Neuronal stem cell (in vitro differentiated cells): ENCODE measurements at regions not wholly inside any gene's neighbourhood (a gene's known extent, or its start where the extent isn't known, plus 50 kb on each side); places are given as distances from the start of the nearest gene placed in this dataset.

Experiments
- DNase-seq: peaks from one replicate; pipeline ENCODE4 v3.0.0-alpha.2; 2013; ENCODE audit warnings: low spot score
- H2AFZ ChIP-seq: one replicate; pipeline ENCODE4 v1.6.1; 2013; ENCODE audit warnings: mild to moderate bottlenecking, low read length, inconsistent platforms
- H2AK5ac ChIP-seq: 2 replicates; pipeline ENCODE4 v1.6.1; 2013; ENCODE audit warnings: low read depth, mild to moderate bottlenecking, inconsistent platforms, low read length, moderate library complexity, mixed read lengths
- H2BK120ac ChIP-seq: 2 replicates; pipeline ENCODE4 v1.6.1; 2013; ENCODE audit warnings: low read depth, mild to moderate bottlenecking, inconsistent platforms, low read length, moderate library complexity, mixed read lengths
- H2BK12ac ChIP-seq: one replicate; pipeline ENCODE4 v1.6.1; 2013; ENCODE audit warnings: low read length, inconsistent platforms
- H2BK15ac ChIP-seq: 2 replicates; pipeline ENCODE4 v1.6.1; 2013; ENCODE audit warnings: mild to moderate bottlenecking, low read length, inconsistent platforms, mixed read lengths
- H2BK5ac ChIP-seq: one replicate; pipeline ENCODE4 v1.6.1; 2013; ENCODE audit warnings: inconsistent platforms, mild to moderate bottlenecking, low read length, moderate library complexity
- H3K14ac ChIP-seq: one replicate; pipeline ENCODE4 v1.6.1; 2013; ENCODE audit warnings: low read length, inconsistent platforms
- H3K18ac ChIP-seq: 2 replicates; pipeline ENCODE4 v1.6.1; 2013; ENCODE audit warnings: low read length, inconsistent platforms
- H3K23ac ChIP-seq: 2 replicates; pipeline ENCODE4 v1.6.1; 2013; ENCODE audit warnings: low read depth, mild to moderate bottlenecking, mixed read lengths, low read length, inconsistent platforms; ENCODE audit not compliant: poor library complexity
- H3K27ac ChIP-seq: replicated peaks from 3 replicates; pipeline ENCODE4 v1.5.1; 2013; ENCODE audit warnings: low read length, inconsistent platforms
- H3K27me3 ChIP-seq, 3 experiments: 2 replicates each; pipeline ENCODE4 v1.6.1; 2013; ENCODE audit warnings: low read length in 3 of 3, mild to moderate bottlenecking in 2 of 3, inconsistent platforms in 1 of 3, low read depth in 1 of 3, mixed read lengths in 1 of 3, moderate library complexity in 1 of 3; ENCODE audit not compliant: control insufficient read depth in 3 of 3, insufficient read depth in 3 of 3
- H3K36me3 ChIP-seq, 2 donors: replicated peaks in 1 of 2; 2 replicates each; pipeline ENCODE4 v1.6.1; 2013; ENCODE audit warnings: low read length in 2 of 2; ENCODE audit not compliant: control insufficient read depth in 2 of 2, insufficient read depth in 2 of 2
- H3K4ac ChIP-seq: 2 replicates; pipeline ENCODE4 v1.6.1; 2013; ENCODE audit warnings: inconsistent platforms, mild to moderate bottlenecking, low read length, moderate library complexity
- H3K4me1 ChIP-seq, 2 donors: 1 replicate in 1 of 2; 2 replicates in 1 of 2; pipeline ENCODE4 v1.6.1; 2013; ENCODE audit warnings: low read length in 2 of 2, low read depth in 1 of 2; ENCODE audit not compliant: control insufficient read depth in 2 of 2, insufficient read depth in 1 of 2
- H3K4me2 ChIP-seq: one replicate; pipeline ENCODE4 v1.6.1; 2013; ENCODE audit warnings: mild to moderate bottlenecking, low read length, inconsistent platforms; ENCODE audit not compliant: insufficient read depth, poor library complexity, severe bottlenecking
- H3K4me3 ChIP-seq, 2 donors: 2 replicates each; pipeline ENCODE4 v1.5.1; 2013; ENCODE audit warnings: low read length in 2 of 2, mild to moderate bottlenecking in 2 of 2, inconsistent platforms in 1 of 2, moderate library complexity in 1 of 2
- H3K79me1 ChIP-seq: one replicate; pipeline ENCODE4 v1.6.1; 2013; ENCODE audit warnings: low read depth, mild to moderate bottlenecking, inconsistent platforms, low read length, moderate library complexity
- H3K9ac ChIP-seq: one replicate; pipeline ENCODE4 v1.6.1; 2013; ENCODE audit warnings: mild to moderate bottlenecking, low read depth, low read length, inconsistent platforms; ENCODE audit not compliant: poor library complexity
- H3K9me3 ChIP-seq, 2 donors: replicated peaks in 1 of 2; 2 replicates each; pipeline versions ENCODE3 to v1.6.1; 2013; ENCODE audit warnings: low read length in 2 of 2, mild to moderate bottlenecking in 2 of 2, inconsistent platforms in 1 of 2, low read depth in 1 of 2, mixed read lengths in 1 of 2, moderate library complexity in 1 of 2; ENCODE audit not compliant: control insufficient read depth in 2 of 2, insufficient read depth in 1 of 2
- H4K8ac ChIP-seq: one replicate; pipeline ENCODE4 v1.6.1; 2013; ENCODE audit warnings: low read depth, mild to moderate bottlenecking, inconsistent platforms, low read length, moderate library complexity
- H4K91ac ChIP-seq: one replicate; pipeline ENCODE4 v1.6.1; 2013; ENCODE audit warnings: low read length, low read depth, mild to moderate bottlenecking, inconsistent platforms; ENCODE audit not compliant: poor library complexity
- WGBS, 2 donors: extraction: QIAGEN DNeasy Blood & Tissue Kit; methylation state at CpG; one replicate each; pipeline ENCODE4 v1.1.7; 2013; ENCODE audit warnings: missing lambda C conversion rate in 2 of 2, mixed read lengths in 1 of 2; ENCODE audit not compliant: insufficient read length in 2 of 2, insufficient replicate concordance in 1 of 2; ENCODE audit errors: extremely low coverage in 2 of 2; 5-methylcytosine and 5-hydroxymethylcytosine counted together

GRCh38 chr4:112073181-112073580, 72.1 kb upstream of the FAM241A start:
- no peak overlapping the region for H2AFZ ChIP-seq
- no peak overlapping the region for H2BK12ac ChIP-seq
- H3K27ac ChIP-seq = no peak overlapping the region
- no peaks in the 10 kb centered on the region for H3K36me3 ChIP-seq
- H3K4ac ChIP-seq = no peak overlapping the region
- no peak overlapping the region for H2AK5ac ChIP-seq
- H2BK5ac ChIP-seq = no peak overlapping the region
- H2BK120ac ChIP-seq = no peak overlapping the region
- H3K9me3 ChIP-seq = no peaks in the 10 kb centered on the region
- no peaks in the 10 kb centered on the region for H3K27me3 ChIP-seq
- H3K4me3 ChIP-seq = no peak overlapping the region
- no peaks in the 10 kb centered on the region for H3K4me1 ChIP-seq
- no peak overlapping the region for H3K18ac ChIP-seq
- no peak overlapping the region for H3K14ac ChIP-seq
- no peak overlapping the region for H2BK15ac ChIP-seq
- DNase-seq = no peak
- no peaks in the 10 kb centered on the region for H3K79me1 ChIP-seq
- no peak overlapping the region for H4K8ac ChIP-seq
- H3K9ac ChIP-seq = no peak overlapping the region
- H3K23ac ChIP-seq = no peak overlapping the region
- no peak overlapping the region for H3K4me2 ChIP-seq
- no peak overlapping the region for H4K91ac ChIP-seq
- no CpG with 5 or more reads among the region's 6 CpGs for WGBS, 2 donors

DNA sequence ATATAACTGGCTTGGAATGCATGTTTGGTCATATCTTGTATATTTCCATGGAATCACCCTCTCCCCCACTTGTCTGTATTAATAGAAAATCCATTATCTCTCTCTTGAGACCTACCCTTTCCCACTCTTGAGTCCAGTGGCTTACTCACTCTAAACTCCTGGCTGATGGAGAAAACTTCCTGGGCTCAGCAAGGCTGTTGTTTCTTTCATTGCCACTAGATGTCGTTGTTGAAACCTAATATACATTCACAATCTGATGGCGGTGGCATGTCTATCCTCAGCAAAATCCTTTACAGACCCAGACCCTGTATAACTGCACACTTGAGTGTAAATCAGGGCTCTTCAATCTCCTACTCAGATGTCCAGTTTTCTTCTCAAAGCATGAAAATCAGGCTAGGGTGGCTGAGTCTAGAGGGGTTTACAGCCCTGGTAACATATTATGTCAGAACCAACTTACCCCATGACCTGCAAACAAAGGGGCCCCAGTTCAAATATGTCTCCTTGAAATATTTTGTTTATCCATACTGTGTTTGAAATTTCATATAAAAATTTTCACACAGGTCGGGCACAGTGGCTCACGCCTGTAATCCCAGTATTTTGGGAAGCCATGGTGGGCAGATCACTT, 70.0 kb upstream of the FAM241A start:
- DNase-seq = peak; percentile 32
- H2AK5ac ChIP-seq = no peak overlapping the region
- no peak overlapping the region for H3K4ac ChIP-seq
- no peaks in the 10 kb centered on the region for H3K36me3 ChIP-seq
- no peak overlapping the region for H4K8ac ChIP-seq
- no peak overlapping the region for H3K27ac ChIP-seq
- H2BK12ac ChIP-seq = no peak overlapping the region
- H3K79me1 ChIP-seq = no peaks in the 10 kb centered on the region
- no peaks in the 10 kb centered on the region for H3K9me3 ChIP-seq
- H2BK5ac ChIP-seq = no peak overlapping the region
- no peak overlapping the region for H3K23ac ChIP-seq
- no peak overlapping the region for H2AFZ ChIP-seq
- H3K27me3 ChIP-seq = no peaks in the 10 kb centered on the region
- no peak overlapping the region for H2BK120ac ChIP-seq
- H4K91ac ChIP-seq = no peak overlapping the region
- no peak overlapping the region for H3K4me3 ChIP-seq
- WGBS, 2 donors = no CpG with 5 or more reads among the region's 4 CpGs
- H3K14ac ChIP-seq = no peak overlapping the region
- H3K9ac ChIP-seq = no peak overlapping the region
- no peak overlapping the region for H2BK15ac ChIP-seq
- H3K18ac ChIP-seq = no peak overlapping the region
- no peak overlapping the region for H3K4me2 ChIP-seq
- H3K4me1 ChIP-seq = no peaks in the 10 kb centered on the region

DNA sequence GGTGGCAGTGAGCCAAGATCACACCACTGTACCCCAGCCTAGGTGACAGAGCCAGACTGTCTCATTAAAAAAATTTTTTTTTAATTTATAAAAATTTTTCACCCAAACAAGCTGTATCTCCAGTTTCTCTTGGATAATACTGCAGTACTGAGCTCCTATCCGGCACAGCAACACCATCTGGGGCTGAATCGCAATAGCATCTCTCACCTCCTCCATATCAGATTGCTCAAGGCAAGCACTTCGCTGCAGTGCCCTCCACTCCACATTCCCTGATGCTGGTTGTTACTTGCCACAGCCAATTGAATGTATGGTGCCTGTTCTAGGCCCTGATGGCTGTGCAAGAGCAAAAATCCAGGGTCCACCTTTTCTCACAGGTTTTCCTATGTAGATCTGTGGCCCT, 69.3 kb upstream of the FAM241A start:
- no peaks in the 10 kb centered on the region for H3K79me1 ChIP-seq
- no peak overlapping the region for H4K91ac ChIP-seq

DNA sequence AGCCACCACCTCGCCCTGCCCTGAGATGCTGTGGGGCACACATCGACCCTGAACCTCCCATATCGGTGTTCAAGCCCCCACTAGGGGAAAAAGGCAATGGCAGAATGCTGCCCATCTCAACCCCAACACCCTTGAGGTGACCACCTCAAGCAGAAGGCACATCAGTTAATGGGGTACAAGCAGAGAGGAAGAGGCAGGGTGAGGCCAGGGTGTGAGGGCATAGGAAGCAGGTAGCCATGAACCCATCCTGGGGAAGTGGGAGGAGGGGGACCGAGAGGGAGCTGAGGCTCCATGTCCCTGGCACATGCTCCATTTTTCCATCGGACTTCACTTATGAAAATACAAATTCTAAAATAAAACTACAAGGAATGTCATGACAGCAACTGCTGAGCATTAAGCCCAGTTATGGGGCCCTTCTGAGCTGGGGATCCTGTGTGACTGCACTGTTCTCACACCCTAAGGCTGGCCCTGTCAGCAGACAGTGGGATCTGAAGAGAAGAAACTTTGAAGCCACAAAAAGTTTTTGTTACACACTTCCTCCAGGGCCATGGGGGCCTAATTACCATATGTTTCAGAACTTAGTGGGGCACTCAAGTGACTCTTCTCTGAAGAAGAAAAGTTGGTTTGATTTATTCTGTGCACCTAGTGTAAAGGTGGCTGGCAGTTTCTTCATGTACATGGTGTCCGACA, 68.2 kb upstream of the FAM241A start:
- Histone ChIP-seq H2BK12ac (no peak overlapping the region), H3K14ac (peak overlapping the region; percentile 31), H3K18ac (no peak overlapping the region), H2AFZ (no peak overlapping the region), H3K79me1 (no peaks in the 10 kb centered on the region), H3K4me3 (no peak overlapping the region), H2BK120ac (no peak overlapping the region), H4K91ac (no peak overlapping the region), H3K27me3 (no peaks in the 10 kb centered on the region), H2AK5ac (peak overlapping the region; percentile 38), H3K36me3 (no peaks in the 10 kb centered on the region), H2BK15ac (no peak overlapping the region), H3K4ac (no peak overlapping the region), H3K4me2 (no peak overlapping the region), H2BK5ac (no peak overlapping the region), H3K9me3 (no peaks in the 10 kb centered on the region), H3K4me1 (no peaks in the 10 kb centered on the region), H3K23ac (peak overlapping the region; percentile 75), H4K8ac (no peak overlapping the region), H3K9ac (peak overlapping the region; percentile 37), H3K27ac (no peak overlapping the region)
- no peak for DNase-seq
- no CpG with 5 or more reads among the region's 6 CpGs for WGBS, 2 donors

More for the DNA sequence above, 69.3 kb upstream of the FAM241A start:
- H3K9ac ChIP-seq = no peak overlapping the region
- no peak overlapping the region for H3K4me2 ChIP-seq
- H3K4me1 ChIP-seq = no peaks in the 10 kb centered on the region
- H4K8ac ChIP-seq = no peak overlapping the region
- no peak overlapping the region for H3K27ac ChIP-seq
- H2BK12ac ChIP-seq = peak overlapping the region; percentile 53
- no peak overlapping the region for H3K4me3 ChIP-seq
- no peak overlapping the region for H2AK5ac ChIP-seq
- H2BK5ac ChIP-seq = no peak overlapping the region
- H3K14ac ChIP-seq = no peak overlapping the region
- WGBS, 2 donors = no CpG with 5 or more reads among the region's 3 CpGs
- no peak overlapping the region for H3K4ac ChIP-seq
- no peaks in the 10 kb centered on the region for H3K9me3 ChIP-seq
- no peak for DNase-seq
- no peak overlapping the region for H2BK120ac ChIP-seq
- peak overlapping the region; percentile 63 for H3K18ac ChIP-seq
- no peaks in the 10 kb centered on the region for H3K27me3 ChIP-seq
- H3K36me3 ChIP-seq = no peaks in the 10 kb centered on the region
- H2BK15ac ChIP-seq = no peak overlapping the region
- no peak overlapping the region for H2AFZ ChIP-seq
- H3K23ac ChIP-seq = no peak overlapping the region
